ENCODE measurements at regions not wholly inside any gene's neighbourhood (a gene's known extent, or its start where the extent isn't known, plus 50 kb on each side); places are given as distances from the start of the nearest gene placed in this dataset.
"Not testable (repeated sequence)": the region's sequence is repeated elsewhere in the genome, so short reads cannot be mapped to it uniquely, and the experiment has no call there.

GRCh38 chr1:66462313-66462712 lies 71.6 kb upstream of the SGIP1 start:
- no peak for DNase-seq

GRCh38 chr1:66464351-66464750 lies 69.6 kb upstream of the SGIP1 start:
- DNase-seq = no peak

GRCh38 chr1:66464802-66465201 lies 69.2 kb upstream of the SGIP1 start:
- DNase-seq = no peak

GRCh38 chr1:66466695-66467094 lies 67.3 kb upstream of the SGIP1 start:
- DNase-seq = not testable (repeated sequence)

- DNase-seq = no peak
Measured at GRCh38 chr1:66468722-66469121, 65.2 kb upstream of the SGIP1 start.

GRCh38 chr1:66475940-66476339 lies 58.0 kb upstream of the SGIP1 start:
- no peak for DNase-seq

- no peak for DNase-seq
Measured at GRCh38 chr1:66476774-66477173, 57.2 kb upstream of the SGIP1 start.

- DNase-seq = no peak
Measured at GRCh38 chr1:66478116-66478515, 55.8 kb upstream of the SGIP1 start.

GRCh38 chr1:66480162-66480561 lies 53.8 kb upstream of the SGIP1 start:
- DNase-seq = no peak

- not testable (repeated sequence) for DNase-seq
Measured at GRCh38 chr1:66481215-66481614, 52.7 kb upstream of the SGIP1 start.

Data from stimulated activated CD4-positive, alpha-beta T cell treated with anti-CD3 and anti-CD28 coated beads, Interleukin-4, amount 100 ng/mL, for 1 hour (primary cell).